Glutamatergic neuron (in vitro differentiated cells): ENCODE measurements at regions not wholly inside any gene's neighbourhood (a gene's known extent, or its start where the extent isn't known, plus 50 kb on each side); places are given as distances from the start of the nearest gene placed in this dataset.

Experiments used
- DNase-seq: peaks from one replicate; pipeline ENCODE4 v3.0.0; 2022
- H3K27ac Mint-ChIP-seq: one replicate; pipeline ENCODE4 v1.8.0; 2020; ENCODE audit warnings: mild to moderate bottlenecking, mixed read lengths, inconsistent platforms; ENCODE audit not compliant: unreplicated experiment
- H3K27me3 Mint-ChIP-seq: one replicate; pipeline ENCODE4 v1.8.0; 2020; ENCODE audit warnings: mild to moderate bottlenecking, moderate library complexity, mixed read lengths, inconsistent platforms; ENCODE audit not compliant: unreplicated experiment
- H3K36me3 Mint-ChIP-seq: one replicate; pipeline ENCODE4 v1.8.0; 2020; ENCODE audit warnings: mild to moderate bottlenecking, mixed read lengths, inconsistent platforms; ENCODE audit not compliant: unreplicated experiment
- H3K4me1 Mint-ChIP-seq: one replicate; pipeline ENCODE4 v1.8.0; 2020; ENCODE audit warnings: mild to moderate bottlenecking, low read depth, mixed read lengths, inconsistent platforms; ENCODE audit not compliant: unreplicated experiment
- H3K4me3 Mint-ChIP-seq: one replicate; pipeline ENCODE4 v1.8.0; 2020; ENCODE audit warnings: mild to moderate bottlenecking, mixed read lengths, inconsistent platforms; ENCODE audit not compliant: unreplicated experiment
- H3K9me3 Mint-ChIP-seq: one replicate; pipeline ENCODE4 v1.8.0; 2020; ENCODE audit warnings: mild to moderate bottlenecking, moderate library complexity, mixed read lengths, inconsistent platforms; ENCODE audit not compliant: unreplicated experiment
- TF ChIP-seq, protein P1 (sequence below): fragments of 200-600 bp; sonication (generic); IDR thresholded peaks from one replicate; pipeline ENCODE4 v1.5.0; 2021; ENCODE audit not compliant: partially characterized antibody, unreplicated experiment

- H3K36me3 Mint-ChIP-seq: no peaks in the 10 kb centered on the region
- DNase-seq: no peak
These were observed 1421.2 kb downstream of the SI start for GRCh38 chr3:163657088-163657487.

DNA sequence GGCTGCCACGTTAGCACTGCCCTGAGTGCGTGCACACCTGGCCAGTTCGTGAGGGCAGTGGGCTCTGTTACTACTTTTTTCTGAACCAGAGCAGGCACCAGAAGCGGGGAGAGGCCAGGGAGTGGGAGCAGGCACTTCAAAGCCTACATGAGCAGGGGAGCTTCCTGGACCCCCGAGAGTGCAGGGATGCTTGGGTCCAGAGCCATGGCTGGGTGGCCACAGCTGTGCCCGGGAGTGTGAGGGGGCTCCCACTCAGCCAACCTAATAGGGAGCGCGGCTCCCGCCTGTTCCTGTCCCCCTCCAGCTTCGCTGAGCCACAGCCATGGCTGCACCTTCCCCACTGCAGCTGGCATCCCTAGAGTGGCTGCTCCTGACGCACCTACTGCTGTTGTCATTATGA lies 1423.3 kb downstream of the SI start:
- DNase-seq: no peak
- Mint-ChIP-seq H3K36me3 (no peaks in the 10 kb centered on the region), H3K27me3 (no peaks in the 10 kb centered on the region), H3K27ac (no peak overlapping the region), H3K4me1 (no peaks in the 10 kb centered on the region), H3K4me3 (no peak overlapping the region), H3K9me3 (no peaks in the 10 kb centered on the region)
- TF ChIP-seq, protein P1, sequence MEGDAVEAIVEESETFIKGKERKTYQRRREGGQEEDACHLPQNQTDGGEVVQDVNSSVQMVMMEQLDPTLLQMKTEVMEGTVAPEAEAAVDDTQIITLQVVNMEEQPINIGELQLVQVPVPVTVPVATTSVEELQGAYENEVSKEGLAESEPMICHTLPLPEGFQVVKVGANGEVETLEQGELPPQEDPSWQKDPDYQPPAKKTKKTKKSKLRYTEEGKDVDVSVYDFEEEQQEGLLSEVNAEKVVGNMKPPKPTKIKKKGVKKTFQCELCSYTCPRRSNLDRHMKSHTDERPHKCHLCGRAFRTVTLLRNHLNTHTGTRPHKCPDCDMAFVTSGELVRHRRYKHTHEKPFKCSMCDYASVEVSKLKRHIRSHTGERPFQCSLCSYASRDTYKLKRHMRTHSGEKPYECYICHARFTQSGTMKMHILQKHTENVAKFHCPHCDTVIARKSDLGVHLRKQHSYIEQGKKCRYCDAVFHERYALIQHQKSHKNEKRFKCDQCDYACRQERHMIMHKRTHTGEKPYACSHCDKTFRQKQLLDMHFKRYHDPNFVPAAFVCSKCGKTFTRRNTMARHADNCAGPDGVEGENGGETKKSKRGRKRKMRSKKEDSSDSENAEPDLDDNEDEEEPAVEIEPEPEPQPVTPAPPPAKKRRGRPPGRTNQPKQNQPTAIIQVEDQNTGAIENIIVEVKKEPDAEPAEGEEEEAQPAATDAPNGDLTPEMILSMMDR: no peak

More at GRCh38 chr3:163657088-163657487, 1421.2 kb downstream of the SI start:
- no peaks in the 10 kb centered on the region for H3K4me1 Mint-ChIP-seq
- no peaks in the 10 kb centered on the region for H3K9me3 Mint-ChIP-seq
- H3K4me3 Mint-ChIP-seq: no peak overlapping the region
- no peaks in the 10 kb centered on the region for H3K27me3 Mint-ChIP-seq
- TF ChIP-seq, protein P1: no peak
- no peak overlapping the region for H3K27ac Mint-ChIP-seq

DNA sequence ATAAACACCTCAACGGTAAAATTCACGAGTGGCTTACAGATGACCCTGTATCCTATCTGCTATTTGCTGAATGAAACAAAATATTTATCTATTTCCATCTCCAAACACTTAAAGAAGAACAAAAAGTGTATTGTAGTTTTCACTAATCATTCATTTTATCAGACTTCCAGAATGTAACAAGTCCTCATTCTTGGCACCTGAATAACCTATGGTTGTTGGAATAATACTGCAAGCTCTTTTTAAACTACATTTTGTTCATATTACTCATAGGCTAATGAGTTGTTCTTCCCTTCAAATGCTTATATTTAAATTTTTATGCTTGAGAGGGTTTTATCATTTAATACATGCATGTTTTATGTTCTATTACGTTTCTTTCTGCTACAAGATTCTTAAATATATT lies 1434.1 kb downstream of the SI start:
- TF ChIP-seq, protein P1: no peak
- no peaks in the 10 kb centered on the region for H3K4me1 Mint-ChIP-seq
- no peaks in the 10 kb centered on the region for H3K36me3 Mint-ChIP-seq
- no peak overlapping the region for H3K27ac Mint-ChIP-seq
- DNase-seq: no peak
- peaks cover 2% of the 10 kb centered on the region for H3K27me3 Mint-ChIP-seq
- peaks cover 4% of the 10 kb centered on the region for H3K9me3 Mint-ChIP-seq
- H3K4me3 Mint-ChIP-seq: no peak overlapping the region

GRCh38 chr3:163632722-163633121 lies 1445.6 kb downstream of the SI start:
- TF ChIP-seq, protein P1: no peak
- H3K9me3 Mint-ChIP-seq: no peaks in the 10 kb centered on the region
- no peak overlapping the region for H3K4me3 Mint-ChIP-seq
- H3K4me1 Mint-ChIP-seq: no peaks in the 10 kb centered on the region
- no peak overlapping the region for H3K27ac Mint-ChIP-seq
- no peaks in the 10 kb centered on the region for H3K36me3 Mint-ChIP-seq
- H3K27me3 Mint-ChIP-seq: no peaks in the 10 kb centered on the region
- peak; percentile 14 for DNase-seq

DNA sequence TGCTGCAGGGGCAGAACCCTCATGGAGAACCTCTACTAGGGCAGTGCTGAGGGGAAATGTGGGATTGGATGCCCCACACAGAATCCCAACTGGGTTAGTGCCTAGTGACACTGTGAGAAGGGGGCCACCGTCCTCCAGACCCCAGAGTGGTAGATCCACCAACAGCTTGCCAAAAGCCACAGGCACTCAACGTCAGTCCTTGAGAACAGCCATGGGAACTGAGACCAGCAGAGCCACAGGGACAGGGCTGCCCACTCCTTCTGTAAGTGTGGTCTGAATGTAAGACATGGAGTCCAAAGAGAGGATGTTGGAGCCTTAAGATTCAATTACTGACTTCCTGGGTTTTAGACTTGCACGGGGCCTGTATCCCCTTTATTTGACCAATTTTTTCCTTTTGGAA lies 1451.5 kb downstream of the SI start:
- H3K27ac Mint-ChIP-seq: no peak overlapping the region
- H3K4me3 Mint-ChIP-seq: no peak overlapping the region
- no peak for DNase-seq
- H3K9me3 Mint-ChIP-seq: no peaks in the 10 kb centered on the region
- no peaks in the 10 kb centered on the region for H3K4me1 Mint-ChIP-seq
- TF ChIP-seq, protein P1: no peak
- H3K27me3 Mint-ChIP-seq: no peaks in the 10 kb centered on the region
- no peaks in the 10 kb centered on the region for H3K36me3 Mint-ChIP-seq
